ENCODE measurements at regions not wholly inside any gene's neighbourhood (a gene's known extent, or its start where the extent isn't known, plus 50 kb on each side); places are given as distances from the start of the nearest gene placed in this dataset.

DNA sequence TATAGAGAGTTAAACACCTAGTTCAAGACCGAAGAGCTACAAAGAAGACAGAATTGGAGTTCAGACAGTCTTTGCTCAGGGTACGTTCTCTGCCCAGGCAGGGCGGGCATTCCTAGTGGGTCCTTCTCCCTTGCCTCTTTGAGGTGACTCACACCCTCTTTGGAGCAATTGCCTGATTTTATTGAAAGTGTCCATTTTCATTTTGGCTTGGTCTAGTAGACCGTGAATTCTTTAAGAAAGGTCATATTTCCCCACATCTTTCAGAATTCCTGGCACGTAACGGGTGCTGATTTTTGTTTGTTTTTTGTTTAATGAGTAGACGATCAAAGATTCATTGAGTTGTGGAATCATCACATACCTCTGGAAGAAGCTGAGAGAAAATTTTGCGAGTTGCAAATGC, 871.5 kb downstream of the RNF144A start:
- H3K4me1 ChIP-seq, result peaks cover 28 to 39% of the 10 kb centered on the region in 2 donors
- intact Hi-C loops (cut with DNase I), result no loop called here
- no peaks in the 10 kb centered on the region for H3K9me3 ChIP-seq
- TF ChIP-seq, protein P1, sequence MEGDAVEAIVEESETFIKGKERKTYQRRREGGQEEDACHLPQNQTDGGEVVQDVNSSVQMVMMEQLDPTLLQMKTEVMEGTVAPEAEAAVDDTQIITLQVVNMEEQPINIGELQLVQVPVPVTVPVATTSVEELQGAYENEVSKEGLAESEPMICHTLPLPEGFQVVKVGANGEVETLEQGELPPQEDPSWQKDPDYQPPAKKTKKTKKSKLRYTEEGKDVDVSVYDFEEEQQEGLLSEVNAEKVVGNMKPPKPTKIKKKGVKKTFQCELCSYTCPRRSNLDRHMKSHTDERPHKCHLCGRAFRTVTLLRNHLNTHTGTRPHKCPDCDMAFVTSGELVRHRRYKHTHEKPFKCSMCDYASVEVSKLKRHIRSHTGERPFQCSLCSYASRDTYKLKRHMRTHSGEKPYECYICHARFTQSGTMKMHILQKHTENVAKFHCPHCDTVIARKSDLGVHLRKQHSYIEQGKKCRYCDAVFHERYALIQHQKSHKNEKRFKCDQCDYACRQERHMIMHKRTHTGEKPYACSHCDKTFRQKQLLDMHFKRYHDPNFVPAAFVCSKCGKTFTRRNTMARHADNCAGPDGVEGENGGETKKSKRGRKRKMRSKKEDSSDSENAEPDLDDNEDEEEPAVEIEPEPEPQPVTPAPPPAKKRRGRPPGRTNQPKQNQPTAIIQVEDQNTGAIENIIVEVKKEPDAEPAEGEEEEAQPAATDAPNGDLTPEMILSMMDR (IDR thresholded peaks at IDR 0.05), result no peak
- TF ChIP-seq POLR2A (IDR thresholded peaks at IDR 0.05), result no peak
- H3K27me3 ChIP-seq, result no peaks in the 10 kb centered on the region
- no peaks in the 10 kb centered on the region for H3K36me3 ChIP-seq
- 37 to 45% methylated on average over 8 of the region's 8 CpGs for WGBS, 2 donors
- peak overlapping the region in 1 of 3 donors; percentile 2 for H3K27ac ChIP-seq
- no peak overlapping the region for H3K4me3 ChIP-seq (replicated peaks in 1 of 3)
- DNase-seq, result peak; percentile 49 to 51

DNA sequence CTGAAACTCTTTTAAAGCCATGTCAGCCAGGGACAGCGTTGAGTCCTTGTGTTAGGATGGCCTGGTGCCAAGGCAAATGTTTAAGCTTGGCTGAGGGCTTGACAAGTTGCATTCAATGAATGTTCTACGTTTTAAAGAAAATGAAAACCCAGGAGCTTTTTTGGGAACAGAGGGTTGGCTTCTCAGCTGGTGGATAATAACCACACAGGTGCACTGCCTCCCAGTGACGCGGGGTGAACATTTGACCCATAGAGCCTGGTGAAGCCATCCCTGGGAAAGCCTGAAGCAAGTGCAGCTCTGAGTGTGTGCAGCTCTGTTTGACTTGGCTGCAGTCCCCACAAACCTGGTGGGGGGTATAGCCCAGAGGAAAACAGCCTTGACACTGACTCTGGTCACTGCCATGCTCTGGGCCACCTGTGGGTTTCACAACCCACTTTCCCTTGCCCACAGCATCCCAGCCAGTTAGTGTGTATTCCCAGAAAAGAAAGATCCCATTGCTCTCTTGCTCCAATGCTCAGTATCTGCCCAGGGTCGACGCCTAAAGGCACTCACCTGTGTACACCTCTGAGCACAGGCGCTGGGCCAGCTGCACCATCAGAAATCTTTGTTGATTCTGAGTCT, 874.9 kb downstream of the RNF144A start:
- no peak for TF ChIP-seq POLR2A (IDR thresholded peaks at IDR 0.05)
- TF ChIP-seq, protein P1 (IDR thresholded peaks at IDR 0.05), result no peak
- peaks cover 51 to 67% of the 10 kb centered on the region in 2 donors for H3K4me1 ChIP-seq
- no peaks in the 10 kb centered on the region for H3K9me3 ChIP-seq
- 18 to 30% methylated on average over 7 of the region's 7 CpGs for WGBS, 2 donors
- H3K36me3 ChIP-seq, result no peaks in the 10 kb centered on the region
- DNase-seq, result peak; percentile 94 to 95
- H3K27ac ChIP-seq, result peak overlapping the region; percentile 55 to 90 (median 87)
- intact Hi-C loops (cut with DNase I), result no loop called here
- no peaks in the 10 kb centered on the region for H3K27me3 ChIP-seq
- no peak overlapping the region for H3K4me3 ChIP-seq (replicated peaks in 1 of 3)

DNA sequence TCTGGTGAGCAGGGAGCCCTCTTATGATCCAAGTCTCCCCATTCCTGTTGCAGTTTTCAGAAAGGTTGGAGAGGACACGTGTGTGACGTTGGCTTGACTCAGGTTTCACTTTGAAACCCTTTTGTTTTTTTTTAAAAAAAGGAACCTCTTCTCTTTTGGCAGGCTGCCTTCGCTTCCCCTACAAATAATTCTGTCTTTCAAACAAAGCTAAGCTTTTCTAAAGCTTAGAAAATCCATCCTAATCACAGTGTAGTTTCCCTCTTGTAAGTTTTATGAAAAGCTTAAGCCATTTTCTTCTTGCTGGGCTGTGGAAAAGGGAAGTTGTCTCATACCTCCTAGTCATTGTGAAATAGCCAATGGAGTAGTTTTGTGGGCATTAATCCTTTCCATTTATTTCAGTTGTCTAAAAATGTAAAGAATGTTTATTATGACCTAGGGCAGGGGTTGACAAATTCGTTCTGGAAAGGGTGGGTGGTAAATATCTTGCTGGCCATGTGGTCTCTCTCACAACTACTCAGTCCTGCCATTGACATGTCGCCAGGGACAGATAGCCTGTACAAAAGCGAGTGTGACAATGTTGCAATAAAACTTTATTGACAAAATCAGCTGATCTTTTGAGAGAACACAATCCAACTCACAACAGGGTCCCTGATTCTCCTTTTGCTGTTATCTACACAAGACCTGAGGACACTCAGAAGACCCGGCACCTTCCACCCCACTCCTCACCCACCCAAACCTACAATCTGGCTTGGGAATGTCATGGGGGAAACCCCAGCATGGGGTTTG, 878.8 kb downstream of the RNF144A start:
- Histone ChIP-seq H3K9me3 (no peaks in the 10 kb centered on the region), H3K27ac (peak overlapping the region; percentile 81 to 90 (median 87)), H3K4me1 (peaks cover 47 to 55% of the 10 kb centered on the region in 2 donors), H3K27me3 (no peaks in the 10 kb centered on the region), H3K36me3 (no peaks in the 10 kb centered on the region), H3K4me3 (replicated peaks in 1 of 3) (no peak overlapping the region)
- intact Hi-C loops (cut with DNase I), result no loop called here
- peak; percentile 87 for DNase-seq
- TF ChIP-seq, protein P1 (IDR thresholded peaks at IDR 0.05), result no peak
- TF ChIP-seq POLR2A (IDR thresholded peaks at IDR 0.05), result no peak
- WGBS, 2 donors, result 36 to 38% methylated on average over 7 of the region's 7 CpGs

DNA sequence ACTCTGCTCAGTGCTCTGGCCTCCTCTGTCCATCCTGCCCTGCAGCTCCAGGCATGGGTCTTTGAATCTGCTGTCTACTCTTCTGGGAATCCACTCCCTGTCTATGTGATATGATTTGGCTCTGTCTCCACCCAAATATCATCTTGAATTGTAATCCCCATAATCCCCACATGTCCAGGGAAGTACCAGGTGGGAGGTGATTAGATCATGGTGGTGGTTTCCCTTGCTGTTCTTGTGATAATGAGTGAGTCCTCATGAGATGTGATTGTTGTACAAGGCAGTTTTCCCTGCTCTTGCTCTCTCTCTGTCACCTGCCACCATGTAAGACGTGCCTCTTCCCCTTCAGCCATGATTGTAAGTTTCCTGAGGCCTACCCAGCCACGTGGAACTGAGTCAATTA, 881.8 kb upstream of the ID2 start:
- no peaks in the 10 kb centered on the region for H3K27me3 ChIP-seq
- H3K9me3 ChIP-seq, result no peaks in the 10 kb centered on the region
- H3K36me3 ChIP-seq, result no peaks in the 10 kb centered on the region
- no peak for TF ChIP-seq POLR2A (IDR thresholded peaks at IDR 0.05)
- TF ChIP-seq, protein P1 (IDR thresholded peaks at IDR 0.05), result no peak
- intact Hi-C loops (cut with DNase I), result no loop called here
- no peak overlapping the region for H3K4me3 ChIP-seq (replicated peaks in 1 of 3)
- WGBS, 2 donors, result 80% methylated on average over 2 of the region's 2 CpGs
- no peak for DNase-seq
- peaks cover 17 to 18% of the 10 kb centered on the region in 2 donors for H3K4me1 ChIP-seq
- H3K27ac ChIP-seq, result no peak overlapping the region

DNA sequence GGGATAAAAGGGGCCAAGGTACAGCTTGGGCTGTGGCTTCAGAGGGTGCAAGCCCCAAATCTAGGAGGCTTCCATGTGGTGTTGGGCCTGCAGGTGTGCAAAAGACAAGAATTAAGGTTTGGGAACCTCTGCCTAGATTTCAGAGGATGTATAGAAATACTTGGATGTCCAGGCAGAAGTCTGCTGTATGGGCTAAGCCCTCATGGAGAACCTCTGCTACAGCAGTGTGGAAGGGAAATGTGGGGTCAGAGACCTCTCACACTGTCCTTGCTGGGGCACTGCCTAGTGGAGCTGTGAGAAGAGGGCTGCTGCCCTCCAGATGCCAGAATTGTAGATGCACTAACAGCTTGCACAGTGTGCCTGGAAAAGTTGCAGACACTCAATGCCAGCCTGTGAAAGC, 880.6 kb upstream of the ID2 start:
- Histone ChIP-seq H3K27ac (no peak overlapping the region), H3K9me3 (no peaks in the 10 kb centered on the region), H3K36me3 (no peaks in the 10 kb centered on the region), H3K27me3 (no peaks in the 10 kb centered on the region), H3K4me3 (replicated peaks in 1 of 3) (no peak overlapping the region), H3K4me1 (peaks cover 11 to 12% of the 10 kb centered on the region in 2 donors)
- no peak for DNase-seq
- TF ChIP-seq, protein P1 (IDR thresholded peaks at IDR 0.05), result no peak
- no peak for TF ChIP-seq POLR2A (IDR thresholded peaks at IDR 0.05)
- intact Hi-C loops (cut with DNase I), result no loop called here
